VCaP (cell line): ENCODE measurements at regions not wholly inside any gene's neighbourhood (a gene's known extent, or its start where the extent isn't known, plus 50 kb on each side); places are given as distances from the start of the nearest gene placed in this dataset.
A peak's percentile ranks its signal among the peaks of the same experiment; 100 is the strongest.

Experiments used
- H3K27ac ChIP-seq: fragments of 450-650 bp; 2 replicates; pipeline ENCODE4 v1.5.1; 2017
- TF ChIP-seq, protein P1 (sequence below): fragments of 450-650 bp; conservative IDR thresholded peaks from 2 replicates; pipeline ENCODE4 v1.5.1; 2017; ENCODE audit warnings: mild to moderate bottlenecking, moderate library complexity

DNA sequence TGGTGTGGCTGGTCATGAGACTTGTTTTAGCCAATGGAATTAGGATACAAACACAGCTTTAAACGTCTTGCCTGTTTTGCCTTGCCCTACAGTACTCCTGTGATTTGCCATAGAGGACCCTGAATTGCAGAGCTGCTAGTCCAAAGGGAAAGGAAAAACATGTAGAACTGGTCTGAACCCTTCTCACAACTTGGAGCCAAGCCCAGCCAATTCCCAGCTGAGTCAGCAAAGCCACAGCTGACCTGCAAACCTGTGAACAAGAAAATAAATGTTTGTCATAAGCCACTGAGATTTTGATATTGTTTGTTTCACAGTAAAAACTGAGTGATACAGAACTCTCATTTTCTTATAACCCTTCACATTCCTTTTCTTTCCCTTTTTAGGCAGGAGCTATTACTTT is 360.5 kb upstream of the API5 start:
- TF ChIP-seq, protein P1, sequence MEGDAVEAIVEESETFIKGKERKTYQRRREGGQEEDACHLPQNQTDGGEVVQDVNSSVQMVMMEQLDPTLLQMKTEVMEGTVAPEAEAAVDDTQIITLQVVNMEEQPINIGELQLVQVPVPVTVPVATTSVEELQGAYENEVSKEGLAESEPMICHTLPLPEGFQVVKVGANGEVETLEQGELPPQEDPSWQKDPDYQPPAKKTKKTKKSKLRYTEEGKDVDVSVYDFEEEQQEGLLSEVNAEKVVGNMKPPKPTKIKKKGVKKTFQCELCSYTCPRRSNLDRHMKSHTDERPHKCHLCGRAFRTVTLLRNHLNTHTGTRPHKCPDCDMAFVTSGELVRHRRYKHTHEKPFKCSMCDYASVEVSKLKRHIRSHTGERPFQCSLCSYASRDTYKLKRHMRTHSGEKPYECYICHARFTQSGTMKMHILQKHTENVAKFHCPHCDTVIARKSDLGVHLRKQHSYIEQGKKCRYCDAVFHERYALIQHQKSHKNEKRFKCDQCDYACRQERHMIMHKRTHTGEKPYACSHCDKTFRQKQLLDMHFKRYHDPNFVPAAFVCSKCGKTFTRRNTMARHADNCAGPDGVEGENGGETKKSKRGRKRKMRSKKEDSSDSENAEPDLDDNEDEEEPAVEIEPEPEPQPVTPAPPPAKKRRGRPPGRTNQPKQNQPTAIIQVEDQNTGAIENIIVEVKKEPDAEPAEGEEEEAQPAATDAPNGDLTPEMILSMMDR, result no peak

GRCh38 chr11:42957831-42958230 is 354.0 kb upstream of the API5 start:
- no peak overlapping the region for H3K27ac ChIP-seq
- TF ChIP-seq, protein P1, result no peak

More for the DNA sequence above, 360.5 kb upstream of the API5 start:
- H3K27ac ChIP-seq, result peak overlapping the region; percentile 75

DNA sequence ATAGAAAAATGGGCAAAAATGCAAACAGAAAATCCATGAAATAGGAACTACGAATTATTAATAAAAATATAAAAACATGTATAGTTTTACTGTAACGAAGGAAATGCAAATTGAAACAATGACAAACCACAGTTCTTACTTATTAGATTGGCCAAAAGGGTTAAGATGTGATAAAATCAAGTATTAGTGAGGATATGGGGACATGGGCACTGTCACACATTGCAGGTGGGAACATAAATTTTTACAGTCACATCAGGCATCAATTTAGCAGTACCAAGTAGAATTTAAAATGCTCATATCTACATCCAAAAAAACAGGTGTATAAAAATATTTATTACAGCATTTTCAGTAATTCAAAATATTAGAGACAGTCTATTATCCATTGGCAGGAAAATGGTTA is 353.2 kb upstream of the API5 start:
- H3K27ac ChIP-seq, result no peak overlapping the region
- TF ChIP-seq, protein P1, result no peak

DNA sequence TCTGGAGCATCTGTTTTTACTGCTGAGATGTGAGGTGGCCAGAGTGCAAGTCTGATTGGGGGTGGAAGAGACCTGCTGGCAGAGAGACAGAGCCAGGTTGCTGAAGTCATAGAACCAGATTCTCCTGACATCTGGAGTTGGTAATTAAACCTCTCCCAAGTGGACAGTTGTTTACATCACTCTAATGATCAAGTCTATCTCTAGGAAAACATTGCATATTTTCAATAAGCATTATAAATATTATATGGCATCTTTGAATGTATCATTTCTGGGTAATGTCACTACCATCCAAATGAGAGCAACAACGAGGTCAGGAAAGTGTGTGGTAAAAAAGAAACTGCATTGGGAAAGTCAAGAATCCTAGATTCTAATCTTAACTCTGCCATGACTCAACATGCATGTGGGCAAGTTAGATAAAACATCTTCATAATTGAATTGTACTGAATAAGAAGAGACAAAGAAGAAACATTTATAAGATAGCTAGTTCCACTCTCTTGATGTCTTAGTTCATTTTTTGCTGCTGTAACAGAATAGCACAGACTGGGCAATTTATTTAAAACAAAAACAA is 351.2 kb upstream of the API5 start:
- TF ChIP-seq, protein P1, result no peak

DNA sequence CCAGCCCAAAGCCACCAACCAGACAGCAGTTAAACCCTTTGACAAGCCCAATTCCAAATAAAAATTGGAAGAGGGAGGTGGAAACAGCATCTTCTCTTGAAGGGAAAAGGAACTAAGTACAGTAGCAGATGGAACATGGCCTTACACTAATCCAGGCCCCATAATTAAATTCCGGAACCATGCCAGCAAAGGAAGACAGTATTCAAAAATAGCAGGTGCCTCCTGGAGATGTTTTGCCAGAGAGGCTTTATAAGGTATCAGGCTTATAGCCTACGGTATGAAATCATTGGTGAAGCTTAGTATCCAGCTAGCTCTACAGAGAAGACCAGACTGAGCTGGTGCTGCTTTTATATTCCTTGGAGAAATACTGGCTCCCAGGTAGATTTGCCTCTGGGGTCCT is 344.1 kb upstream of the API5 start:
- TF ChIP-seq, protein P1, result no peak
- H3K27ac ChIP-seq, result no peak overlapping the region

More for the DNA sequence above, 351.2 kb upstream of the API5 start:
- no peak overlapping the region for H3K27ac ChIP-seq

DNA sequence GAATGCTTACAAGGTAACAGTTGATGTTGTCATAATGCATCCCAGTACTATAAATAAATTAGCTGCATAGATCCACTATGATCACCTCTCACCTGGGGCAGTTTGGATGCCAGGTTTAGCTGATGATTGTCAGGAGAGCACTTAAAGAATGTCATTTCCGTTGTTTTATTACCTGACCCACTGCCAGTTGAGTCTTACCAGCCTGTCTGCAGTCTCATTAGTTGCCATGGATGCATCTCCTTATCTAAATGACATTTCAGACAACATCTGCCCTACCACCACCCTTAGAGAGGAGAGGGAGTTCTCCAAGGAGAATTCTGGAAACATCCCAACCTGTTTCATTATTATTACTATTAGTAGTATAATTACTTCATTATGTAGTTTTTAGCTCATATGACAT is 339.1 kb upstream of the API5 start:
- no peak overlapping the region for H3K27ac ChIP-seq
- TF ChIP-seq, protein P1, result no peak

DNA sequence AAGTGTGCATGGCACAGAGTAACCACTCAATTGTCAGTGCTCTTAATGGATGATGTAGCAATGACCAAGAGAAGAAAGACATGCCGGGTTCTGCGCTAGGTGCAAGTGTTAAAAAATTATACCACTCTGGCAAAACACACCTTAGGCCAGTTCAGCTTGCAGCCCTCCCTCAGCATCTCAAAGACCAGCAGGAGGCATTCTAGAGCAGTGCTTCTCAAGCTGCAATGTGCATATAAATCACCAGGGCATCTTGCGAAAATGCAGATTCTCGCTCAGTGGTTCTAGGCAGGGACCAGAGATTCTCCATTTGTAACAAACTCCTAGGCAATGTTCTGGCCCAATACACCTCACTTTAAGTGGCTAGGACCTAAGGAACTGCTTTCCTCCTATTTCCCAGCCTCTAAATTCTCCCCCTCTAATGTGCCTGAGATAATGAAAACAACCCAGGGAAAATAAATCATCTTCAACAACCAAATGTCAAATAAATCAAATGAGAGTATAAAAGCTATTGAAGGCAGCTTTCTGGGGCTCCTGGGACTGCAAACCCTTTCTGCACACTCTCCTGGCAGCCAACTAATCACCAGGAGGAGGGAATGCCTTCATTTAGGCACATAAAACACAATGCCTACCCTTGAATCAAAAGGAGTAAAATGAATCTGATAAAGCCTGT is 337.2 kb upstream of the API5 start:
- TF ChIP-seq, protein P1, result no peak
- H3K27ac ChIP-seq, result no peak overlapping the region
